Panc1 (cell line): ENCODE measurements at regions not wholly inside any gene's neighbourhood (a gene's known extent, or its start where the extent isn't known, plus 50 kb on each side); places are given as distances from the start of the nearest gene placed in this dataset.

Experiments
- CTCF ChIP-seq: fragments of 450-650 bp; IDR thresholded peaks from 2 replicates; pipeline ENCODE4 v1.5.1; 2017; ENCODE audit warnings: mild to moderate bottlenecking
- POLR2AphosphoS5 ChIP-seq: IDR thresholded peaks from 2 replicates; pipeline ENCODE4 v1.6.1; 2012; ENCODE audit warnings: mild to moderate bottlenecking, low read depth, low read length, moderate library complexity
- REST ChIP-seq, 2 experiments: IDR thresholded peaks; 2 replicates each; pipeline ENCODE4 v1.6.1; 2011 to 2012; ENCODE audit warnings: low read depth in 2 of 2, control low read depth in 1 of 2, low read length in 1 of 2, mild to moderate bottlenecking in 1 of 2, moderate library complexity in 1 of 2; ENCODE audit not compliant: insufficient read depth in 1 of 2
- SIN3A ChIP-seq: IDR thresholded peaks from 2 replicates; pipeline ENCODE4 v1.6.1; 2012; ENCODE audit warnings: low read depth, mild to moderate bottlenecking, low read length, moderate library complexity, borderline replicate concordance; ENCODE audit not compliant: insufficient read depth
- TCF7L2 ChIP-seq: IDR thresholded peaks from 2 replicates; pipeline ENCODE4 v1.6.1; 2011; ENCODE audit warnings: mild to moderate bottlenecking, low read depth, low read length, inconsistent platforms

GRCh38 chrX:43140582-43140981 lies 362.6 kb upstream of the PPP1R2C start:
- TF ChIP-seq CTCF = no peak
- no peak for TF ChIP-seq POLR2AphosphoS5
- TF ChIP-seq REST (IDR thresholded peaks at IDR 0.05; ENCODE audit: insufficient read depth in 1 of 2, low read depth in 2 of 2, low read length in 1 of 2) = no peak
- TF ChIP-seq SIN3A = no peak
- no peak for TF ChIP-seq TCF7L2
